Mesendoderm (in vitro differentiated cells): ENCODE measurements at regions not wholly inside any gene's neighbourhood (a gene's known extent, or its start where the extent isn't known, plus 50 kb on each side); places are given as distances from the start of the nearest gene placed in this dataset.

Experiments used
- DNase-seq: peaks from one replicate; pipeline ENCODE4 v3.0.0; 2013
- H2AK5ac ChIP-seq: 2 replicates; pipeline ENCODE4 v1.6.1; 2013; ENCODE audit warnings: low read length, inconsistent platforms
- H2BK120ac ChIP-seq: 2 replicates; pipeline ENCODE4 v1.6.1; 2013; ENCODE audit warnings: low read depth, mild to moderate bottlenecking, low read length, moderate library complexity, mixed read lengths
- H2BK15ac ChIP-seq: replicated peaks from 2 replicates; pipeline ENCODE4 v1.6.1; 2013; ENCODE audit warnings: low read depth, mild to moderate bottlenecking, moderate library complexity
- H2BK5ac ChIP-seq: 2 replicates; pipeline ENCODE4 v1.6.1; 2013; ENCODE audit warnings: low read length, inconsistent platforms
- H3K18ac ChIP-seq: 2 replicates; pipeline ENCODE4 v1.6.1; 2013; ENCODE audit warnings: mild to moderate bottlenecking, low read length, mixed read lengths
- H3K23ac ChIP-seq: one replicate; pipeline ENCODE4 v1.6.1; 2013; ENCODE audit warnings: low read length
- H3K27ac ChIP-seq: 2 replicates; pipeline ENCODE4 v1.5.1; 2013; ENCODE audit warnings: low read depth, mild to moderate bottlenecking, inconsistent platforms, low read length, moderate library complexity
- H3K27me3 ChIP-seq: 2 replicates; pipeline ENCODE4 v1.6.1; 2013; ENCODE audit warnings: low read length, control low read depth, mild to moderate bottlenecking, inconsistent platforms; ENCODE audit not compliant: insufficient read depth, poor library complexity
- H3K36me3 ChIP-seq: 2 replicates; pipeline ENCODE4 v1.6.1; 2013; ENCODE audit warnings: low read length, inconsistent platforms; ENCODE audit not compliant: control insufficient read depth, insufficient read depth
- H3K4ac ChIP-seq: one replicate; pipeline ENCODE4 v1.6.1; 2013; ENCODE audit warnings: low read depth, mild to moderate bottlenecking, low read length, moderate library complexity
- H3K4me1 ChIP-seq: 2 replicates; pipeline ENCODE4 v1.6.1; 2013; ENCODE audit warnings: low read depth, low read length, inconsistent platforms; ENCODE audit not compliant: control insufficient read depth
- H3K4me2 ChIP-seq: 2 replicates; pipeline ENCODE4 v1.6.1; 2013; ENCODE audit warnings: low read length
- H3K4me3 ChIP-seq: 2 replicates; pipeline ENCODE4 v1.5.1; 2013; ENCODE audit warnings: mild to moderate bottlenecking, low read length
- H3K56ac ChIP-seq: one replicate; pipeline ENCODE4 v1.6.1; 2013; ENCODE audit warnings: low read length
- H3K79me1 ChIP-seq: 2 replicates; pipeline ENCODE4 v1.6.1; 2013; ENCODE audit warnings: low read length, inconsistent platforms
- H3K79me2 ChIP-seq: 2 replicates; pipeline ENCODE4 v1.6.1; 2013; ENCODE audit warnings: mild to moderate bottlenecking, low read length; ENCODE audit not compliant: control insufficient read depth, insufficient read depth
- H3K9ac ChIP-seq: 2 replicates; pipeline ENCODE4 v1.6.1; 2013; ENCODE audit warnings: low read length, inconsistent platforms
- H4K5ac ChIP-seq: one replicate; pipeline ENCODE4 v1.6.1; 2013; ENCODE audit warnings: low read length
- H4K8ac ChIP-seq: one replicate; pipeline ENCODE4 v1.6.1; 2013; ENCODE audit warnings: low read depth, mild to moderate bottlenecking, control low read depth, low read length, moderate library complexity
- WGBS: extraction: QIAGEN DNeasy Blood & Tissue Kit; methylation state at CpG from one replicate; pipeline ENCODE4 v1.1.7; 2013; ENCODE audit warnings: low lambda C conversion rate, missing lambda C conversion rate; ENCODE audit not compliant: insufficient coverage; ENCODE audit errors: extremely low coverage; 5-methylcytosine and 5-hydroxymethylcytosine counted together

DNA sequence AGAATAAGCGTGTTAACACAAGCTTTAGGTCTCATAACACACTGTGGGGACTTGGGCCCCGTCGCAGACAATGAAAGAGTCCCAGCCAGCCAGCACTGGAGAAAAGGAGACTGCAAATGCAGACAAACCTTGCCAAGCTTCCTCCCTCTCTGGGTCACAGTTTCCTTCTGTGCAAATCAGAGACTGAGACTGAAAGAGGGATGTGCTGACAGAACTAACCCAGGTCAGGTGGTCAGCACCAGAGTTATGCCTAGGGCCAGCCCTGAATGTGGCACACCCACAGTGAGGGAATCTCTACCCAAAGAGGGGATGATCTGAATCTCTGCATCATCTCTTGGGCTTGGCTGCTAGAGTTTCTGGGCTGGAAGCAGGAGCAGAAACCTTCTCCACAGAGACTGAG lies 282.3 kb upstream of the CCL2 start:
- no peak overlapping the region for H2BK15ac ChIP-seq
- H3K27me3 ChIP-seq, result no peaks in the 10 kb centered on the region
- H3K4me3 ChIP-seq, result no peak overlapping the region
- H3K79me2 ChIP-seq, result no peaks in the 10 kb centered on the region
- H3K79me1 ChIP-seq, result no peaks in the 10 kb centered on the region
- peaks cover 7% of the 10 kb centered on the region for H3K4me1 ChIP-seq
- H3K9ac ChIP-seq, result no peak overlapping the region
- no CpG with 5 or more reads among the region's 3 CpGs for WGBS
- no peak overlapping the region for H2BK5ac ChIP-seq
- no peak overlapping the region for H4K8ac ChIP-seq
- no peak overlapping the region for H3K4ac ChIP-seq
- H3K27ac ChIP-seq, result no peak overlapping the region
- no peak overlapping the region for H3K4me2 ChIP-seq
- no peak for DNase-seq
- H2BK120ac ChIP-seq, result no peak overlapping the region
- H4K5ac ChIP-seq, result no peak overlapping the region
- no peak overlapping the region for H3K56ac ChIP-seq
- peak overlapping the region; percentile 13 for H3K18ac ChIP-seq
- H3K36me3 ChIP-seq, result no peaks in the 10 kb centered on the region
- no peak overlapping the region for H2AK5ac ChIP-seq
- H3K23ac ChIP-seq, result no peak overlapping the region

DNA sequence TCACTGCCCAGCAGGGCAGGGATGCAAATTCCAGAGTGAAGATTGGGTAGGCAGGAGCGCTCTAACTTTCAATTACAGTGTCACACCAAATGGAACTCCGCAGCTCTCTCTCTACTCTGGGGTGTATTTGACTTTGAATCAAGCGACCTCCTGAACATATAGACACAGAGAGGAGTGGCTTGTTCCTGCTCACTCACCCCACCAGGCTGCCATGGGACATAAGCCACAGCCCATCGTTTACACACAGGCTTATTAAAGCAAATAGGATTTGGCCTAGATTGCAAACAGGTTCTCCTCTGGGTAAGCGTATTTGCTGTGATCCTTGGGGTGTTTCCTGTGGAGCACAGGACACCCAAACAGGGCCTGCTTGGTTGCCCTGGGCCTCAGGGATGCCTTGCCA lies 281.6 kb upstream of the CCL2 start:
- Histone ChIP-seq H3K79me2 (no peaks in the 10 kb centered on the region), H3K4me1 (peaks cover 4% of the 10 kb centered on the region), H3K79me1 (no peaks in the 10 kb centered on the region), H2BK5ac (no peak overlapping the region), H3K4me3 (no peak overlapping the region), H3K27ac (no peak overlapping the region), H3K36me3 (no peaks in the 10 kb centered on the region), H3K18ac (no peak overlapping the region), H3K27me3 (no peaks in the 10 kb centered on the region), H3K9ac (no peak overlapping the region), H3K4me2 (no peak overlapping the region), H4K8ac (no peak overlapping the region), H4K5ac (no peak overlapping the region), H2AK5ac (no peak overlapping the region), H2BK120ac (no peak overlapping the region), H3K56ac (no peak overlapping the region), H3K4ac (no peak overlapping the region), H2BK15ac (no peak overlapping the region), H3K23ac (no peak overlapping the region)
- DNase-seq, result no peak
- no CpG with 5 or more reads among the region's 5 CpGs for WGBS

DNA sequence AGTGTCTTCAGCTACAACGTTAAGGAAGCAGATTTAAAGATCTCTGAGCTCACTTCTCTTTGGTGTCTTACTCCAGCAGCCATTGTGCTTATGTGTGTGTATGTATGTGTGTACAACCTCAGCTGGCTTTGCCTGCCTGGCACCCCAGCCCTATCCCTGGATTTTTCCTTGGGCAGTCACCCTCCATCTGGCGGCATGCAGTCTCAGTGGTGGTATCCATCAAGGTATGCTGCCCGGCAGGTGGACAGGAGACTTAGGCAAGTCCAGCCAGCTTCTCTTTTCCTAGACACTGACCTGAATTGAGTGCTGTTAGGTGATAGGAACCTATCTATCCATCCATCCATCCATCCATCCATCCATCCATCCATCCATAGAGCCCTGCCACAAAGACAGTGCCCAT lies 280.8 kb upstream of the CCL2 start:
- peaks cover 4% of the 10 kb centered on the region for H3K4me1 ChIP-seq
- no peak overlapping the region for H2BK120ac ChIP-seq
- WGBS, result no CpG with 5 or more reads among the region's 3 CpGs
- H3K36me3 ChIP-seq, result no peaks in the 10 kb centered on the region
- H3K9ac ChIP-seq, result no peak overlapping the region
- H2BK15ac ChIP-seq, result no peak overlapping the region
- no peak overlapping the region for H3K23ac ChIP-seq
- no peak overlapping the region for H2AK5ac ChIP-seq
- DNase-seq, result no peak
- no peak overlapping the region for H4K5ac ChIP-seq
- no peak overlapping the region for H3K18ac ChIP-seq
- H3K27me3 ChIP-seq, result no peaks in the 10 kb centered on the region
- no peak overlapping the region for H3K56ac ChIP-seq
- no peak overlapping the region for H3K27ac ChIP-seq
- no peaks in the 10 kb centered on the region for H3K79me1 ChIP-seq
- no peak overlapping the region for H3K4ac ChIP-seq
- H2BK5ac ChIP-seq, result no peak overlapping the region
- H3K79me2 ChIP-seq, result no peaks in the 10 kb centered on the region
- no peak overlapping the region for H3K4me3 ChIP-seq
- no peak overlapping the region for H4K8ac ChIP-seq
- no peak overlapping the region for H3K4me2 ChIP-seq

DNA sequence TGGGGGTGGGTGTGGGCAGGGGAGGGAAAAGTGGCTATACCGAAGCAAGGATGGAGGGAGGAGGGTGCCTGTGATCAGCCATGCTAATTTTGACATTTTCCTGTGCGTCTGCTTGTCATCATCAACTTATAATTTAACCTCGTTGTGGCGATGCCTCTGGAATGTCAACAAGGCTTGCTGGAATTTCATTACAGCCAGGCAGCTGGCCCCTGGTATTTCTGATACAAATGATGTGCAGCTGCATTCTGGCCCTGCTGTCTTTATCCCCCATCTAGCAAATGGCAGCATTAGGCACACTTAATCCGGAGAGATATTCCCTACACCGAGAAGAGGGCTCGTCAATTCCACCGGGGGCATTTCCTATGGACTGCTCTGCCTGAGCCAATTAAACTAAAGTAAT lies 278.3 kb upstream of the CCL2 start:
- no peak overlapping the region for H3K4ac ChIP-seq
- no peaks in the 10 kb centered on the region for H3K27me3 ChIP-seq
- no peaks in the 10 kb centered on the region for H3K36me3 ChIP-seq
- no peak overlapping the region for H3K4me2 ChIP-seq
- WGBS, result no CpG with 5 or more reads among the region's 8 CpGs
- no peak overlapping the region for H3K27ac ChIP-seq
- H3K4me3 ChIP-seq, result no peak overlapping the region
- no peak overlapping the region for H4K5ac ChIP-seq
- H3K18ac ChIP-seq, result no peak overlapping the region
- no peak overlapping the region for H2AK5ac ChIP-seq
- no peaks in the 10 kb centered on the region for H3K79me2 ChIP-seq
- H3K9ac ChIP-seq, result no peak overlapping the region
- no peak overlapping the region for H3K23ac ChIP-seq
- no peak overlapping the region for H2BK5ac ChIP-seq
- H4K8ac ChIP-seq, result no peak overlapping the region
- H3K79me1 ChIP-seq, result no peaks in the 10 kb centered on the region
- H2BK15ac ChIP-seq, result no peak overlapping the region
- H3K4me1 ChIP-seq, result peaks cover 4% of the 10 kb centered on the region
- peak; percentile 25 for DNase-seq
- no peak overlapping the region for H3K56ac ChIP-seq
- H2BK120ac ChIP-seq, result no peak overlapping the region

DNA sequence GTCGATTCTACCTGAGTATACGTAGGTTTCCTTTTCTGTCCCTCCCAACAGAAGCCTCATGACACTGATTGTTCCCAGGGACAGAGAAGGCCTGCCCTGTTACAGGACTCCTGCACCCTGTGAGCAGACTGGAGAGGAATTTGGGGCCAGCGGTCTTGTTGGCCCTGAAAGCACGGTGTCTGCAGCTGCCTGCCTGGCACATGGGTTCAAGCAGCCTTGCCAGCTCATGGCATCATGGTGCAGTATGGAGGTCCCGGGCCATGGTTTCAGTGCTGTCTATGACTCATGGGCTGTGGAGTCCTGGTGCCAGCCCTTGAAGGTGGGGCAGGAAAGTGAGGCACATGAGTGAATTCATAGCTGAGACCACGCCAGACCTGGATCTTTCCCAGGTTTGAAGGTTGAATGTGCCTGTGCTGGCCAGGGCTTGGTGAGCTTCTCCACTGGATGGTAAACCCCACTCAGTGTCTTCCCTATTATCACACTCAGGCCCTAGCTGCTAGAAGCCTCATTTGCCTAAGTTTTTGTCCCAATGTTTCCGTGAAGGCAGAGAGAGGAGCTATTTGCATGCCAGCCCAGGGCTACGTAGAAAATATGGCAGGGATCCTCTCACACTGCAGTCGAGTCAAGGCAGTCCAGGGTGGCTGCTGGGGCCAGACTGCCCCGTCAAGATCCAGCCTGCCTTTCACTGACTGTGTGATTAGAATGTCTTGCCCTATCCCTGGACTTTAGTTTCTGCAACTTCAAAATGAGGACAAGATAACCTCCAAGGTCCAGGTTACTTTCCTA lies 277.2 kb upstream of the CCL2 start:
- no peak overlapping the region for H3K9ac ChIP-seq
- WGBS, result no CpG with 5 or more reads among the region's 10 CpGs
- no peaks in the 10 kb centered on the region for H3K27me3 ChIP-seq
- no peak overlapping the region for H4K5ac ChIP-seq
- no peak overlapping the region for H3K56ac ChIP-seq
- H3K4ac ChIP-seq, result no peak overlapping the region
- H4K8ac ChIP-seq, result no peak overlapping the region
- H3K23ac ChIP-seq, result no peak overlapping the region
- no peaks in the 10 kb centered on the region for H3K79me1 ChIP-seq
- H2BK120ac ChIP-seq, result no peak overlapping the region
- no peaks in the 10 kb centered on the region for H3K79me2 ChIP-seq
- no peak overlapping the region for H3K4me3 ChIP-seq
- H2BK5ac ChIP-seq, result no peak overlapping the region
- DNase-seq, result no peak
- no peak overlapping the region for H3K18ac ChIP-seq
- no peaks in the 10 kb centered on the region for H3K36me3 ChIP-seq
- H3K27ac ChIP-seq, result no peak overlapping the region
- peaks cover under 1% of the 10 kb centered on the region for H3K4me1 ChIP-seq
- no peak overlapping the region for H2BK15ac ChIP-seq
- no peak overlapping the region for H2AK5ac ChIP-seq
- H3K4me2 ChIP-seq, result no peak overlapping the region

DNA sequence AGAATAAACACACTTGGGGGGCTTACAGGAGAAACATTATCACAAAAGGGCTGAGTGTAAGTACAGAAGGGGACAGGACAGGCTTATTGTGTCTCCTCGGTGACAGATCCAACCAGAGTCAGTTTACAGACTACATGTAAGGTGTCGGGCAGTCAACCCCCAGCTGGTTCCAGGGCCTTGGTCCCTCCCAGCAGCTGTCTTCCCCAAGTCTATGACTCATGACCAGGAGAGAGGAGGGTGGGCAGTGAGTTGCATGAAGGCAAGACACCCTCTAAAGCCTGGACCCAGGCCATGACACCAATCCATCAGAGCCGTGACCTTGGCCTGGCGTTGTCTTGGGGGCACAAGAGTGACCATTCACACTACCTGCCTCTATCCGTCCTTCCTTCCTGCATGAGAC lies 276.2 kb upstream of the CCL2 start:
- Histone ChIP-seq H3K18ac (no peak overlapping the region), H3K4me3 (no peak overlapping the region), H3K79me1 (no peaks in the 10 kb centered on the region), H4K8ac (no peak overlapping the region), H3K27ac (no peak overlapping the region), H2BK15ac (no peak overlapping the region), H3K79me2 (no peaks in the 10 kb centered on the region), H4K5ac (no peak overlapping the region), H2BK120ac (no peak overlapping the region), H3K27me3 (no peaks in the 10 kb centered on the region), H3K9ac (no peak overlapping the region), H2BK5ac (no peak overlapping the region), H3K56ac (no peak overlapping the region), H3K4me2 (no peak overlapping the region), H2AK5ac (no peak overlapping the region), H3K23ac (no peak overlapping the region), H3K4ac (no peak overlapping the region), H3K4me1 (no peaks in the 10 kb centered on the region), H3K36me3 (no peaks in the 10 kb centered on the region)
- WGBS, result no CpG with 5 or more reads among the region's 5 CpGs
- DNase-seq, result no peak
